CD4-positive, alpha-beta T cell treated with Interleukin-17A for 1 hour (primary cell): ENCODE measurements at regions not wholly inside any gene's neighbourhood (a gene's known extent, or its start where the extent isn't known, plus 50 kb on each side); places are given as distances from the start of the nearest gene placed in this dataset.
"Not testable (repeated sequence)": the region's sequence is repeated elsewhere in the genome, so short reads cannot be mapped to it uniquely, and the experiment has no call there.

Experiments
- DNase-seq: peaks from one replicate; pipeline ENCODE4 v3.0.0-alpha.2; 2020

- DNase-seq: no peak
These were observed 86.5 kb upstream of the COG2 start for GRCh38 chr1:230555814-230556213.

GRCh38 chr1:230552880-230553279, 89.4 kb upstream of the COG2 start:
- no peak for DNase-seq

- not testable (repeated sequence) for DNase-seq
These were observed 91.3 kb upstream of the COG2 start for GRCh38 chr1:230550945-230551344.

- DNase-seq: no peak
These were observed 91.9 kb upstream of the COG2 start for GRCh38 chr1:230550428-230550827.

GRCh38 chr1:230549625-230550024, 92.7 kb upstream of the COG2 start:
- no peak for DNase-seq

GRCh38 chr1:230548997-230549396, 93.3 kb upstream of the COG2 start:
- no peak for DNase-seq

GRCh38 chr1:230548357-230548756, 93.9 kb upstream of the COG2 start:
- DNase-seq: no peak

- DNase-seq: no peak
These were observed 97.1 kb upstream of the COG2 start for GRCh38 chr1:230545181-230545580.

GRCh38 chr1:230544758-230545157, 97.5 kb upstream of the COG2 start:
- no peak for DNase-seq

GRCh38 chr1:230543085-230543484, 99.2 kb upstream of the COG2 start:
- no peak for DNase-seq

GRCh38 chr1:230542681-230543080, 99.6 kb upstream of the COG2 start:
- no peak for DNase-seq

- DNase-seq: no peak
These were observed 100.2 kb upstream of the COG2 start for GRCh38 chr1:230542054-230542453.

GRCh38 chr1:230541306-230541705, 101.0 kb upstream of the COG2 start:
- no peak for DNase-seq

- DNase-seq: no peak
These were observed 101.7 kb upstream of the COG2 start for GRCh38 chr1:230540421-230541155.

GRCh38 chr1:230537456-230537855, 104.8 kb upstream of the COG2 start:
- DNase-seq: no peak

- no peak for DNase-seq
These were observed 105.6 kb upstream of the COG2 start for GRCh38 chr1:230536641-230537155.

- no peak for DNase-seq
These were observed 108.1 kb upstream of the COG2 start for GRCh38 chr1:230534224-230534623.

GRCh38 chr1:230531103-230531502, 105.0 kb upstream of the PGBD5 start:
- DNase-seq: no peak

GRCh38 chr1:230519246-230519645, 93.1 kb upstream of the PGBD5 start:
- no peak for DNase-seq

GRCh38 chr1:230518511-230518910, 92.4 kb upstream of the PGBD5 start:
- DNase-seq: no peak

- DNase-seq: no peak
These were observed 91.7 kb upstream of the PGBD5 start for GRCh38 chr1:230517786-230518185.

- DNase-seq: no peak
These were observed 91.2 kb upstream of the PGBD5 start for GRCh38 chr1:230517326-230517725.

- no peak for DNase-seq
These were observed 90.8 kb upstream of the PGBD5 start for GRCh38 chr1:230516889-230517288.

- DNase-seq: no peak
These were observed 89.5 kb upstream of the PGBD5 start for GRCh38 chr1:230515451-230516145.
